ENCODE measurements at regions not wholly inside any gene's neighbourhood (a gene's known extent, or its start where the extent isn't known, plus 50 kb on each side); places are given as distances from the start of the nearest gene placed in this dataset.

- no peak for DNase-seq
Measured at GRCh38 chr7:12741951-12742575, 54.6 kb downstream of the ARL4A start.

GRCh38 chr7:12746211-12746610, 58.8 kb downstream of the ARL4A start:
- DNase-seq, result no peak

- DNase-seq, result no peak
Measured at GRCh38 chr7:12747687-12748306, 60.4 kb downstream of the ARL4A start.

GRCh38 chr7:12749069-12749468, 61.6 kb downstream of the ARL4A start:
- DNase-seq, result no peak

- no peak for DNase-seq
Measured at GRCh38 chr7:12749746-12750145, 62.3 kb downstream of the ARL4A start.

- no peak for DNase-seq
Measured at GRCh38 chr7:12751764-12752163, 64.3 kb downstream of the ARL4A start.

GRCh38 chr7:12754179-12754578, 66.7 kb downstream of the ARL4A start:
- DNase-seq, result no peak

GRCh38 chr7:12756821-12757220, 69.4 kb downstream of the ARL4A start:
- no peak for DNase-seq

GRCh38 chr7:12757443-12757842, 70.0 kb downstream of the ARL4A start:
- DNase-seq, result no peak

- DNase-seq, result no peak
Measured at GRCh38 chr7:12759151-12759550, 71.7 kb downstream of the ARL4A start.

GRCh38 chr7:12761111-12761510, 73.7 kb downstream of the ARL4A start:
- no peak for DNase-seq

GRCh38 chr7:12761691-12762090, 74.3 kb downstream of the ARL4A start:
- DNase-seq, result no peak

GRCh38 chr7:12764458-12764891, 77.0 kb downstream of the ARL4A start:
- no peak for DNase-seq

GRCh38 chr7:12765431-12766100, 78.1 kb downstream of the ARL4A start:
- DNase-seq, result no peak

- DNase-seq, result no peak
Measured at GRCh38 chr7:12766416-12766815, 79.0 kb downstream of the ARL4A start.

GRCh38 chr7:12768948-12769347, 81.5 kb downstream of the ARL4A start:
- DNase-seq, result no peak

- no peak for DNase-seq
Measured at GRCh38 chr7:12769444-12769843, 82.0 kb downstream of the ARL4A start.

- no peak for DNase-seq
Measured at GRCh38 chr7:12770227-12770975, 83.0 kb downstream of the ARL4A start.

- DNase-seq, result no peak
Measured at GRCh38 chr7:12771378-12771877, 84.0 kb downstream of the ARL4A start.

GRCh38 chr7:12772768-12773167, 85.3 kb downstream of the ARL4A start:
- no peak for DNase-seq

GRCh38 chr7:12777257-12777656, 89.8 kb downstream of the ARL4A start:
- no peak for DNase-seq

GRCh38 chr7:12779947-12780346, 92.5 kb downstream of the ARL4A start:
- no peak for DNase-seq

GRCh38 chr7:12783421-12784095, 96.1 kb downstream of the ARL4A start:
- DNase-seq, result no peak

Measured in stimulated activated CD4-positive, alpha-beta T cell treated with anti-CD3 and anti-CD28 coated beads, Interleukin-4, amount 100 ng/mL, for 24 hours (primary cell).